NB4 (cell line): ENCODE measurements at regions not wholly inside any gene's neighbourhood (a gene's known extent, or its start where the extent isn't known, plus 50 kb on each side); places are given as distances from the start of the nearest gene placed in this dataset.

ENCODE experiments used
- DNase-seq: peaks from one replicate; pipeline ENCODE4 v3.0.0; 2010; ENCODE audit warnings: low read depth
- H3K4me3 ChIP-seq: one replicate; pipeline ENCODE4 v1.5.1; 2011; ENCODE audit warnings: mild to moderate bottlenecking, low read depth, low read length, moderate library complexity
- MYC ChIP-seq: IDR thresholded peaks from 2 replicates; pipeline ENCODE4 v1.6.1; 2011; ENCODE audit warnings: low read depth, low read length
- POLR2A ChIP-seq: IDR thresholded peaks from 2 replicates; pipeline ENCODE4 v1.6.1; 2011; ENCODE audit warnings: mild to moderate bottlenecking; ENCODE audit not compliant: insufficient read length; ENCODE audit errors: extremely low read depth
- TF ChIP-seq, protein P1 (sequence below): IDR thresholded peaks from one replicate; pipeline ENCODE4 v1.5.1; 2012; ENCODE audit warnings: low read depth, low read length
- TF ChIP-seq, protein P2 (sequence below): IDR thresholded peaks from 2 replicates; pipeline ENCODE4 v1.6.1; 2011; ENCODE audit warnings: low read depth, low read length

DNA sequence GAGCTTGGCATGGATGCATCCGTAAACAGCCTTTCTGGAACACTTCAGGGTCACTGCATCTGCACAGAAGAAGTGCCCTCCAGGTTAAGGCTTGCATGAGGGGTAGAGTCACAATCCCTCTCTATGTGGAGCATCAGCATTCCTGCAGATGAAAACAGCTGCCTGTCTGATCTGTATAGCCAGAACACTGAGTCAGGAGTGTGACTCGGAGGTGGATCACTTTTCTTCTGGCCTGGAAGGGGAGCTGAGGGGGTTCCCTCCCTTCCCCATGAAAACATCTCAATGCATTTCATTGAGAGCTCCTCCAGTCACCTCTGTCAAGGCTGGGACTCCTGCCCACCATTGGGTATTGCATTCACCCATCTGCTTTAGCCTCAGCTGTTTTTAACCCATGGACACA, 72.5 kb upstream of the SERPINE2 start:
- TF ChIP-seq, protein P1, sequence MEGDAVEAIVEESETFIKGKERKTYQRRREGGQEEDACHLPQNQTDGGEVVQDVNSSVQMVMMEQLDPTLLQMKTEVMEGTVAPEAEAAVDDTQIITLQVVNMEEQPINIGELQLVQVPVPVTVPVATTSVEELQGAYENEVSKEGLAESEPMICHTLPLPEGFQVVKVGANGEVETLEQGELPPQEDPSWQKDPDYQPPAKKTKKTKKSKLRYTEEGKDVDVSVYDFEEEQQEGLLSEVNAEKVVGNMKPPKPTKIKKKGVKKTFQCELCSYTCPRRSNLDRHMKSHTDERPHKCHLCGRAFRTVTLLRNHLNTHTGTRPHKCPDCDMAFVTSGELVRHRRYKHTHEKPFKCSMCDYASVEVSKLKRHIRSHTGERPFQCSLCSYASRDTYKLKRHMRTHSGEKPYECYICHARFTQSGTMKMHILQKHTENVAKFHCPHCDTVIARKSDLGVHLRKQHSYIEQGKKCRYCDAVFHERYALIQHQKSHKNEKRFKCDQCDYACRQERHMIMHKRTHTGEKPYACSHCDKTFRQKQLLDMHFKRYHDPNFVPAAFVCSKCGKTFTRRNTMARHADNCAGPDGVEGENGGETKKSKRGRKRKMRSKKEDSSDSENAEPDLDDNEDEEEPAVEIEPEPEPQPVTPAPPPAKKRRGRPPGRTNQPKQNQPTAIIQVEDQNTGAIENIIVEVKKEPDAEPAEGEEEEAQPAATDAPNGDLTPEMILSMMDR = no peak
- TF ChIP-seq, protein P2, sequence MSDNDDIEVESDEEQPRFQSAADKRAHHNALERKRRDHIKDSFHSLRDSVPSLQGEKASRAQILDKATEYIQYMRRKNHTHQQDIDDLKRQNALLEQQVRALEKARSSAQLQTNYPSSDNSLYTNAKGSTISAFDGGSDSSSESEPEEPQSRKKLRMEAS = no peak
- no peak for TF ChIP-seq POLR2A
- TF ChIP-seq MYC = no peak
- no peak for DNase-seq
- H3K4me3 ChIP-seq = no peak overlapping the region

DNA sequence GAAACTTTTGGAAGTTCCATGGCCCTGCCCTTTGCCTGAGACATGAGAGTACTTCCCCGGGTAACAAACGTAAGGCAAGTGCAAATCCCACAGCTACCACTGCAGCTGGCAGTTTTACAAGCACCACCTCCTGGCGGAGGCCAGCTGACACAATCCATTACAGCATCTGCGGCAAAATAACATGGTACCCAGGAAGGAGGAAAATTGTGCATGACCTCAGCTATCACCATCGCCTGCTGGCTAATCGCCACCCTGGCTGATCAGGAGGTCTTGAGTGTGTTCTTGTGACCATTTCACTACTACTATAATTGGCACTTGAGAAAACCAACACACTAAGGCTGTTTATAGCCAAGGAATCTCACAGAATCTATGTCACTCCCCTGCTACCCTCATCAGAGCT, 71.7 kb upstream of the SERPINE2 start:
- H3K4me3 ChIP-seq = no peak overlapping the region
- TF ChIP-seq, protein P2 = no peak
- TF ChIP-seq, protein P1 = no peak
- TF ChIP-seq POLR2A (no peak), MYC (no peak)
- no peak for DNase-seq

DNA sequence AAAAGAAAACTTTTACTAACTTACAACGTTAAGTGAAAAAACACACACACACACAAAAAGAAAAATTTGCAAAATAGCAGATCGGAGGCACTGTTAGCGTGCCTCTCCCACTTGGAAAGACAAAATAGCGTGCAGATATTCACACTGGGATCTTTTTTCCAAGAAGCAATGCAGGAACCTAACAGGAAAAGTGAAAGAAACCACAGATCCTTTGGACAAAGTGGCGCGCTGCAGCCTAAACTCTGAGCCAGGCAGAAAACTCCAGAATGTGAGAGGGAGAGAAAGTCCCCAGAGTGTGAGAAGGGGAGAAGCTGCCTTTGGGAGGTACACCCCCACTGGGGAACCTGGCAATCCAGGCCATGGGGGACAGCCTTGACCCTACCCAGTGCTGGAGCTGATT, 70.7 kb upstream of the SERPINE2 start:
- H3K4me3 ChIP-seq = no peak overlapping the region
- TF ChIP-seq POLR2A (no peak), MYC (no peak)
- TF ChIP-seq, protein P1 = no peak
- TF ChIP-seq, protein P2 = no peak
- no peak for DNase-seq

DNA sequence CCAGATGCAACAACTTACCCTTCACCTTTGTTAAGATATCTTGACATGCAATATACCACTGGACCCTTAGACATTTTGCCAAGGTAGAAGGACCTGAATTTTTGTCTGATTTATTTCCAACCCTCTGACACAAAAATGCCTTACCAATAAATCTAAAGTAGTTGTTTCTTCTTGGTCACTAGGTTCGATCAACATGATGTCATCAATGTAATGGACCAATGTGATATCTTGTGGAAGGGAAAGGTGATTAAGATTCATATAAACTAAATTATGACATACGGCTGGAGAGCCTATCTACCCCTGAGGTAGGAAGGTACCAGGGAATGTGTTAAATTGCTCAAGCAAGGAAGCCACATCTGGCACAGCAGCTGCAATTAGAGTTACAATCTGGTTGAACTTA, 67.7 kb upstream of the SERPINE2 start:
- TF ChIP-seq POLR2A (no peak), MYC (no peak)
- TF ChIP-seq, protein P1 = no peak
- TF ChIP-seq, protein P2 = no peak
- H3K4me3 ChIP-seq = no peak overlapping the region
- no peak for DNase-seq

DNA sequence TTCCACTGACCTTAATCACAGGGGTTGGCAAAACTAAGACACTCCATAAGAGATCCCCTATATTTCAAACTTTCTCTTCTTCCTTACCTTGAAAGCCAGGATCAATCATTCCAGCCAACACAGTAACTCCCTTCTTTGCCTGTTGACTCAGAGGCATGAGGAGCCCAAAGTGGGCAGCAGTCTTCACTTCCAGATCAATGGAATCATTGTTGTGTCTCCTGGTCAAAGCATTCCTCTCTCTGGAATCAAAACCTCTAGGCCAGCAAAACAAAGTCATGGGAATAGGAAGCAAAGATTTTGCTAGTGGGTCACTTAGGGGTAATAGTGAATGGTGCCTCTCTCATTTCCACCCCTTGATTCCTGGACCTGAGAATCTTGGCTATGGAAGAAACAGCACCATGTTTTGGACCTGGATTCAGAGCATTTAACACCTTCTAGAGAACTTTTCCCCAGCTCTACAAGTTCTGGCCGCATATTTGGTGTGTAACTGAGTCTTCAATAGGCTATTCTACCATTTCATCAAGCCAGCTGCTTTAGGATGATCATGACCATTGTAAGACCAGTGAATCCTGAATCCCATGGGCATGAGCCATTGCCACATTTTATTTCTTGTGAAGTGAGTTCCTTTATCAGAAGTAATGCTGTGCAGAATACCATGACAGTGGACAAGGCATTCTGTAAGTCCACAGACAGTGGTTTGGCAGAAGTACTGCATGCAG, 65.7 kb upstream of the SERPINE2 start:
- TF ChIP-seq POLR2A (no peak), MYC (no peak)
- TF ChIP-seq, protein P2 = no peak
- TF ChIP-seq, protein P1 = no peak
- no peak overlapping the region for H3K4me3 ChIP-seq
- DNase-seq = no peak
